ENCODE measurements at regions not wholly inside any gene's neighbourhood (a gene's known extent, or its start where the extent isn't known, plus 50 kb on each side); places are given as distances from the start of the nearest gene placed in this dataset.
"Not testable (repeated sequence)": the region's sequence is repeated elsewhere in the genome, so short reads cannot be mapped to it uniquely, and the experiment has no call there.

DNA sequence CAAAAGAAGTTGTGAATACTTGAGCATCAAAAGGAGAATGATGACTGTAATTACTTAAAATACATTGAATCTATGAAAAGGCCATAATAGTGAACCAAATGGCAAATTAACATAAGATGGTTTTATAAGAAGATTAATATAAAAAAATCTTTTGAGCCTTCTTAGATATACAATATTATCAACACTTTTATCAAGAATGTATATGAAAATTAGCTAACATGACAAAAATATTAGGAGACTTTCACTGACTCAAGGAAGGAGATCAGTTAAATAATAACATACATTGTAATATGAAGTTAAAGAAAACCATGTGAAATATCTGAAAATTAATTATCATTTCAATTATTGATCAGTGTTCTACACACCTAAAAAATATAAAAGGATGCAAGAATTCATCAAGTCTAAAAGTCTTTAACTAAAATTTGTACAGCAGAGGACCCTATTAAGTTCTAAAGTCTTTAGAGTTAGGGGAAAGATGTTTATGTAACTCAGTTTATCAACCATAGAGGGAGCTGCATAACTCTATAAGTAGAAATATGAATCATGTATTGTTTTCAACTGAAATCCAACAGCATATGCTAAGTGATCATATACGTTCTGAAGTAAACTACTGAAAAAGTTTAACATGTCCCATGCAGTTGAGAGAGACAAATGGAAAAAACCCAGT, 756.1 kb upstream of the MIR17HG start:
- no peak for DNase-seq

- no peak for DNase-seq
Measured at GRCh38 chr13:90591927-90592268, 755.6 kb upstream of the MIR17HG start.

GRCh38 chr13:90592943-90593342, 754.5 kb upstream of the MIR17HG start:
- DNase-seq: no peak

DNA sequence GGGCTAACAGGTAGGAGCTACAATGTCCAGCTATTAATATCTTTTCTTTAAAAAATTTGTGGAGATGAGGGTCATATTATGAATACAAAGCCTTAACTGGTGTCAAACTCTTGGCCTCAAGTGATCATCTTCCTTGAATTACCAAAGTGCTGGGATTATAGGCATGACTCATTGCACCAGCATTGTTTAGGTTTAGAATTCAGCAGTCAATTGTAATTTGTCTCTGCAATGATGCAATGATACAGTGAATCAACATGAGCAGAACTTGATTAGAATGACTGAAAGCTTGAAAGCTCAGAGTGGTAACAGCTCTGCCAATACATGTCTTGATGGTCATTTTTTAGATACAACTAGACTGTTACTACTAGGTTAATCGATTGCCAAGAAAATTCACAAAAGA, 752.8 kb upstream of the MIR17HG start:
- DNase-seq: no peak

GRCh38 chr13:90605664-90606063, 741.8 kb upstream of the MIR17HG start:
- DNase-seq: no peak

GRCh38 chr13:90606921-90607320, 740.6 kb upstream of the MIR17HG start:
- DNase-seq: not testable (repeated sequence)

- no peak for DNase-seq
Measured at GRCh38 chr13:90612391-90612790, 735.1 kb upstream of the MIR17HG start.

DNA sequence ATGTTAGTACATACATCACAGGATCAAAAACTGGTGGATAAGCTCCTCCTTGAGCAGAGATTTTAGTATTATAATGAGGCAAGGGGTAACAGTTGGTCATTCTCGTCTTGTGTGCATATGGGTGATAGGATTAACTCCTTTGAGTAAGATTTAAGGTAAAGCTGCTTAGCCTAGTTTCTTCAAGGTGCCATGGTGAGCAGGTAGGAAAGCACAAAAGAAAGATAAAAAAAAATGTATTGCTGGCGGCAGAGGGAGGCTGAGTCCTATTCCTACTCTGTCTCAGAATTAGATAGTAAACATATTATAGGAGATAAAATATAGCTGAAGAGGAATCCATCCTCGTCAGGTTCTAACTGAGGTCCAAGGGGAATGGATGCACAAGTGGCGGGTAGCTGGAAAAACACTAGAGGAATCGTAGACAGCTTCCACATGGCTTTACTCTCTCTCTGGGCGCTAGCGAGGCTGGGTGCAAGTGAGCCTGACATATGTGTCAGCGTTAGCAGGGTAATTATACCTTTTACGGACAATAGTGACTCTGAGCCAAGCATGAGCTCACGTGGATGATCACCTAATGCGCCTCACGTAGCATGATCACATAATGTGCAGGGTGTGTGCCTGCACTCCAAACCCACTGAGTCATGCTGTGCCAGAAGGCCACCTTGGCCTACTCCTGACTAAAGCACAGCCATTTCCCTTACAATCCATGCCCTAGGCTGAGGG, 734.3 kb upstream of the MIR17HG start:
- DNase-seq: no peak

GRCh38 chr13:90615236-90615635, 732.3 kb upstream of the MIR17HG start:
- no peak for DNase-seq

DNA sequence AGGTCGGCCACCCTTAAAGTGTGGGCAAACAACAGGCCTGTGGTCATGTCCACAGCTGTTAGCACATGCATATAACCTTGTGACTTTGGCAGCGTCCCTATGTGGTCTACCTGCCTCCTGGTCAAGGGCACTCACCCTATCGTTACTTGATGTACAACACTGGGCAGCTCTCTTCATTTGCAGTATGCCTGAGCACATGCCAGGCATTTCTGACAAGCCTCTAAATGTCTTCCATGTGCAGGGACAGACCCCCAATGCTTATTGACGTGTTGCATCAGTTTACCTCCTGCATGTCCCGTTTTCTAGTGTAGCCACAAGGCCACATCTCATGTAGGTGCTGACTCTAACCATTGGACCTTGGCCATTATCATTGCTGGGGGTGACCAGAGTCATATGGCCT, 731.7 kb upstream of the MIR17HG start:
- no peak for DNase-seq

DNA sequence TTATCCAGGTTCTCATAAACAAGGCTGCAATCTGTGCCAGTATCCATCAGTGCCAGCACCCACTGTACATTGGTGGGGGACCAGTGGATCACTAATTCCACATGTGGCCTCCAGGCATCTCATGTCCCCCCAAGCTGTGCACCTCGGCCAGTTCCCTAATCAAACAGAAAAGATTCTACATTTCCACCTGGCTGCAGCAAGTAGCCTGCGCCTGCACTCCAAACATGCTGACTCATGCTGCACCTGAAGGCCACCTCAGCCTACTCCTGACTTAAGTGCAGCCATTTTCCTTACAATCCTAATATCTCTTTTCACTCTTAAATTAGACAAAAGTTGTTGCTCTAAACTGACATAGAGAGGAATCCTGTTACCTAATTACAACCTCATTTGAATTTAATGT, 729.4 kb upstream of the MIR17HG start:
- no peak for DNase-seq

- DNase-seq: no peak
Measured at GRCh38 chr13:90622541-90622940, 724.9 kb upstream of the MIR17HG start.

DNA sequence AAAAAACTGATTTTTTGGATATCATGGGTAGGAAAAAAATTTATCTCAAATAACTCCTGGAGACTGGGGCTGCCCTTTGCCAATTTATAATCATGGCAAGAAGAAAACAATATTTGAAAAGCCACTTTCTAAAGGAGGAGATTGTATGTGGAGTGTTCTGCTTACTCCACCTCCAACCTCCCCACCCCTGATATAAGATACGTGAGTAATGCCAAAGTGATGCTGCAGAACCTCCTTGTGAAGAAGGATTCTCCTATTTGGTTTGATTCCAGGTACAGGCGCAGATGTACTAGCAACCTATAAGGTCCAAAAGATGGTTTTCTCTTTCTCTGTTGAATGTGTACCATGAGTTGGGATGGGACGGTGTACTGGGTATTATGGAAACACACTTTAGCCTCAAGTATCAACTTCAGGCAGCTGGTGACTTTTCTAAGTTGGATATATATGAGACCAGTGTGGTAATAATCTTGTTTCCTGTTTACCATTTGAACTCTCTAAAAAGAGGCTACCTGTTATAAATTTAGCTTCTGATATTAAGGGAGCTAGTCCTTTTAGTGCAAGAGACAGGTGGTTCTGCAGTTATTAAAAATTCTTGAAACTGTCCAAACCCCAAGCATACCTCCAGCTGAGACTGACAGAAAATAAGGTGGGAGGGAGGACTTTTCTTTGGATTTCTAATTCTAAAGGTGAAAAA, 724.0 kb upstream of the MIR17HG start:
- DNase-seq: no peak

DNA sequence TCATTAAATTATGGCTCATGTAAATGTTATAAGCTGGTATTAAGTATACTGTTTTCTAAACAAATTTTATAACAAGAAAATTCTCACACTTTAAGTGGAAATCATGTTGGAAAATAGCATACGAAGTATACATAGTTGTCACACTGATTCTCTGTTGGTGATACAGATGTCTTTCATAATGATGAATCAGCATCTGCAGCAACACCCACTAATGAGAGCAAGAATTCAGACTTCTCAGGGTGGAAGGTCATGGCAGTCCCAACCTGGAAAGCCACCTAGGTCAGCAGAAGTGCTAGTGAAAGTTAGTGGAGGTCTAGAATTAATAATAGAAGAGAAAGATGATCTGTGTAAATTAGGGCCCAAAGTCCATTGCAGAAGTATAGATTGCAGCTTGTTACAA, 719.7 kb upstream of the MIR17HG start:
- no peak for DNase-seq

DNA sequence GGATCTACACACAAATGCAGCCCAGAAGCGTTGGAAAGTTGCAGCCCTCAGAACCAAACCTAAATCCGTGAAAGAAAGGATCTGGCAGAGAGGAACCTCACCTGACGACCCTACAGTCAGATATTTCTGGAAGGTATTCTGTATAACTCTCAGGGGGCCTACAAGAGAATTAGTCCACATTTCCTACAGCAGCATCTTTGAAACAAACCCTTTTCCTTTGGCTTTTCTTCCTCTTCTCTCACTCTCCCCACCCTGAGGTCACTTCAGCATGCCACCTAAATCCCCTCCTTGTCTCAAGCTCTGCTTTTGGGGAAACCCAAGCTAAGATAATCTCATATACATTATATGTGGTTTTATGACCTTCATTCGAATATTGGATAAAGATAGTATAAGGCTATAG, 719.0 kb upstream of the MIR17HG start:
- DNase-seq: no peak

DNA sequence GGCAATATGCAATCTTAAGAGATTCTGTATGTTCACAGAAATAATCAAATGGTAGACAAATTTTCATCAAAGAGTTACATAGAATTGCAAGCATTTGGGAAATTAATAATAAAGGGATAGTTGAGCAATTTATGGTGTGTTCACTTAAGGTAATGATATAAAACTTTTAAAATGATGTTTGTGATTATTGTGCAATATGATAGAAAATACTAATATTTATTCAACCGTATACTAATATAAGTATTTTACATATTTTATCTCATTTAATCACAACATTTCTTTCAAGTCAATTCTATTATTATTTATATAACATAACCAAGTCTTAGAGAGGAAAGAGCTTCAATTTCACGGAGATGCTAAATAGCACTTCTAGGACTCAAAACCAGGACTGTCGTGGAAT, 716.8 kb upstream of the MIR17HG start:
- DNase-seq: no peak

GRCh38 chr13:90632184-90632583, 715.3 kb upstream of the MIR17HG start:
- DNase-seq: no peak

GRCh38 chr13:90633849-90634248, 713.6 kb upstream of the MIR17HG start:
- DNase-seq: no peak

- no peak for DNase-seq
Measured at GRCh38 chr13:90640976-90641375, 706.5 kb upstream of the MIR17HG start.

DNA sequence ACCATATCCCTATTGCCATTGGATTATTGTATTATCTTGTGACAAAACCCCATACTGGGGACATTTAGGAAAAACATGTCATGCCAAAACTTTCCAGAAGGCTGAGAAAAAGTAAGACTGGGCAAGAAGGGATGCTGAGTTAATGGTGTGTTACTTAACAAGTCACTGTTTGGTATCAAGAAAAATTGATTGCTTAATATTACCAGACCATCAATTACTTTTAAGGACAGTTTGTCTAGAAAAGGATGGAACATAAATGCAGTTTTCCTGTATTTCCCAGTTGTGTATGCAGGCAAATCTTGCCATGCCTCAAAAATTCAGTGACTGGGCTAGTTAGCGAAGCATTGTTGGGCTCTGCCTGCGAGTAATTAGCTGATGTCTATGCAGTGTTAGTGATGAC, 705.6 kb upstream of the MIR17HG start:
- DNase-seq: no peak

- DNase-seq: no peak
Measured at GRCh38 chr13:90645582-90645981, 701.9 kb upstream of the MIR17HG start.

GRCh38 chr13:90648497-90648896, 699.0 kb upstream of the MIR17HG start:
- no peak for DNase-seq

GRCh38 chr13:90652036-90652435, 695.5 kb upstream of the MIR17HG start:
- DNase-seq: no peak

GRCh38 chr13:90654970-90655369, 692.5 kb upstream of the MIR17HG start:
- DNase-seq: no peak
